Epithelial cell of proximal tubule (primary cell): ENCODE measurements at regions not wholly inside any gene's neighbourhood (a gene's known extent, or its start where the extent isn't known, plus 50 kb on each side); places are given as distances from the start of the nearest gene placed in this dataset.

Experiments used
- DNase-seq: peaks from one replicate; pipeline ENCODE4 v3.0.0-alpha.2; 2011; ENCODE audit warnings: low read depth
- H3K4me3 ChIP-seq: 2 replicates; pipeline ENCODE4 v1.5.1; 2011; ENCODE audit warnings: low read depth, mild to moderate bottlenecking, low read length
- CTCF ChIP-seq: conservative IDR thresholded peaks from 2 replicates; pipeline ENCODE4 v1.5.1; 2012; ENCODE audit warnings: low read depth, mild to moderate bottlenecking, low read length

- H3K4me3 ChIP-seq: no peak overlapping the region
- DNase-seq: no peak
- TF ChIP-seq CTCF: no peak
Observed at GRCh38 chr13:44155422-44156293, 218.0 kb upstream of the SERP2 start.

- no peak for TF ChIP-seq CTCF
- no peak overlapping the region for H3K4me3 ChIP-seq
- DNase-seq: no peak
Observed at GRCh38 chr13:44156294-44156658, 217.3 kb upstream of the SERP2 start.

GRCh38 chr13:44157606-44158005, 216.0 kb upstream of the SERP2 start:
- no peak for TF ChIP-seq CTCF
- DNase-seq: no peak
- H3K4me3 ChIP-seq: no peak overlapping the region

GRCh38 chr13:44158098-44158521, 215.5 kb upstream of the SERP2 start:
- TF ChIP-seq CTCF: no peak
- DNase-seq: no peak
- H3K4me3 ChIP-seq: no peak overlapping the region

- no peak overlapping the region for H3K4me3 ChIP-seq
- TF ChIP-seq CTCF: no peak
- no peak for DNase-seq
Observed at GRCh38 chr13:44158881-44159632, 214.6 kb upstream of the SERP2 start.

- H3K4me3 ChIP-seq: no peak overlapping the region
- no peak for DNase-seq
- no peak for TF ChIP-seq CTCF
Observed at GRCh38 chr13:44159633-44160279, 213.9 kb upstream of the SERP2 start.
